Duodenal mucosa (tissue), 2 donors: ENCODE measurements at regions not wholly inside any gene's neighbourhood (a gene's known extent, or its start where the extent isn't known, plus 50 kb on each side); places are given as distances from the start of the nearest gene placed in this dataset.
"Not testable (repeated sequence)": the region's sequence is repeated elsewhere in the genome, so short reads cannot be mapped to it uniquely, and the experiment has no call there.

Experiments used
- H3K27ac ChIP-seq: one replicate; pipeline ENCODE4 v1.7.0; 2013; ENCODE audit warnings: low read depth, low read length
- H3K27me3 ChIP-seq, 2 donors: one replicate each; pipeline ENCODE4 v1.7.0; 2013; ENCODE audit warnings: low read length in 2 of 2, control low read depth in 1 of 2; ENCODE audit not compliant: insufficient read depth in 2 of 2, control insufficient read depth in 1 of 2
- H3K36me3 ChIP-seq, 2 donors: one replicate each; pipeline ENCODE4 v1.7.0; 2013; ENCODE audit warnings: low read length in 2 of 2, control low read depth in 1 of 2; ENCODE audit not compliant: insufficient read depth in 2 of 2, control insufficient read depth in 1 of 2
- H3K4me1 ChIP-seq, 2 donors: one replicate each; pipeline ENCODE4 v1.7.0; 2013; ENCODE audit warnings: low read length in 2 of 2, control low read depth in 1 of 2; ENCODE audit not compliant: insufficient read depth in 2 of 2, control insufficient read depth in 1 of 2
- H3K4me3 ChIP-seq, 2 donors: one replicate each; pipeline ENCODE4 v1.7.0; 2013; ENCODE audit warnings: low read length in 2 of 2, low read depth in 1 of 2
- H3K9ac ChIP-seq, 2 donors: one replicate each; pipeline ENCODE4 v1.7.0; 2013; ENCODE audit warnings: low read length in 2 of 2, low read depth in 1 of 2
- H3K9me3 ChIP-seq, 2 donors: one replicate each; pipeline ENCODE4 v1.7.0; 2013; ENCODE audit warnings: low read length in 2 of 2, control low read depth in 1 of 2; ENCODE audit not compliant: control insufficient read depth in 1 of 2

- Histone ChIP-seq H3K27ac (no peak overlapping the region), H3K4me3 (no peak overlapping the region), H3K4me1 (no peaks in the 10 kb centered on the region), H3K9ac (no peak overlapping the region), H3K36me3 (no peaks in the 10 kb centered on the region), H3K9me3 (no peaks in the 10 kb centered on the region), H3K27me3 (no peaks in the 10 kb centered on the region)
Observed at GRCh38 chr3:20450611-20451010, 264.6 kb upstream of the SGO1 start.

DNA sequence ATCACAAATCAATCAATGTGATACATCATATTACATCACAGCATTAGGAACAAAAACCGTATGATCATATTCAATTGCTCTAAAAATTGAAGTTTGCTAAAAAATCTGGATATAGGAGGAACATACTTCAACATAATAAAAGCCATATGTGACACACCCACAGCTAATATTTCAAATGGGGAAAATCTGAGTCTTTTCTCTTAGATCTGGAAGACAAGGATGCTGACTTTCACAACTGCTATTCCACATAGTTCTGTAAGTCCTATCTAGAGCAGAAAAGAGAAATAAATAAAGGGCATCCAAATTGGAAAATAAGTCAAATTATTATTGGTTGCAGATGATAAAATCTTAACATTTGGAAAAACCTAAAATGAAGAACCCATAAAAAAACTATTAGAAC is 256.8 kb upstream of the SGO1 start:
- no peaks in the 10 kb centered on the region for H3K36me3 ChIP-seq
- no peaks in the 10 kb centered on the region for H3K9me3 ChIP-seq
- no peak overlapping the region for H3K9ac ChIP-seq
- H3K4me3 ChIP-seq = no peak overlapping the region
- no peaks in the 10 kb centered on the region for H3K27me3 ChIP-seq
- H3K27ac ChIP-seq = no peak overlapping the region
- H3K4me1 ChIP-seq = no peaks in the 10 kb centered on the region

DNA sequence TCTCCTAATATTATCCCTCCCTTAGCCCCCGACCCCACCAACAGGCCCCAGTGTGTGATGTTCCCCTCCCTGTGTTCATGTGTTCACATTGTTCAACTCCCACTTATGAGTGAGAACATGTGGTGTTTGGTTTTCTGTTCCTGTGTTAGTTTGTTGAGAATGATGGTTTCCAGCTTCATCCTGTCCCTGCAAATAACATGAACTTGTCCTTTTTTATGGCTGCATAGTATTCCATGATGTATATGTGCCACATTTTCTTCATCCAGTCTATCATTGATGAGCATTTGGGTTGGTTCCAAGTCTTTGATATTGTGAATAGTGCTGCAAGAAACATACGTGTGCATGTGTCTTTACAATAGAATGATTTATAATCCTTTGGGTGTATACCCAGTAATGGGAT is 241.3 kb upstream of the SGO1 start:
- H3K4me1 ChIP-seq, H3K36me3 ChIP-seq, H3K9me3 ChIP-seq, H3K27me3 ChIP-seq, H3K27ac ChIP-seq, H3K4me3 ChIP-seq, H3K9ac ChIP-seq: not testable (repeated sequence)

DNA sequence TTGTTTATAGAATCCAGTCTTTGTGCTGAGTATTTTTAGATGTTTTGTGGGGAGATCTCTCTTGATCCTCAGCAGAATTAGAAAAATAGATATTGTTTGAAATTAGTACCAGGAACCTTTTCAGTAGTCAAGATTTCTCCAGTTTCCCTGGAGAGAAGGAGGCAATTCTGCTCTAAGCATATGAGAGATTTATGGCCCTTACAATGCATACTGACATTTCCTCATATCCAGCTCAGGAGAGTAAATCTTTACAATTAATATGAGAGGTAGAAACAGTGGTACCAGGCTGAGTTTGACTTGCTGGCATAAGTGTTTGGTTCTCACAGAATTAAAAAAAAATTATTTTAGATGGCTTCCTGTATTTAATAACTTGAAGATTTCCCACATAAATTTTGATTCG is 239.1 kb upstream of the SGO1 start:
- no peak overlapping the region for H3K4me3 ChIP-seq
- H3K36me3 ChIP-seq = no peaks in the 10 kb centered on the region
- H3K4me1 ChIP-seq = no peaks in the 10 kb centered on the region
- no peaks in the 10 kb centered on the region for H3K27me3 ChIP-seq
- no peak overlapping the region for H3K9ac ChIP-seq
- H3K27ac ChIP-seq = no peak overlapping the region
- H3K9me3 ChIP-seq = no peaks in the 10 kb centered on the region

GRCh38 chr3:20424086-20424485 is 238.1 kb upstream of the SGO1 start:
- Histone ChIP-seq H3K4me1 (no peaks in the 10 kb centered on the region), H3K9ac (no peak overlapping the region), H3K27me3 (no peaks in the 10 kb centered on the region), H3K27ac (no peak overlapping the region), H3K36me3 (no peaks in the 10 kb centered on the region), H3K4me3 (no peak overlapping the region), H3K9me3 (no peaks in the 10 kb centered on the region)

DNA sequence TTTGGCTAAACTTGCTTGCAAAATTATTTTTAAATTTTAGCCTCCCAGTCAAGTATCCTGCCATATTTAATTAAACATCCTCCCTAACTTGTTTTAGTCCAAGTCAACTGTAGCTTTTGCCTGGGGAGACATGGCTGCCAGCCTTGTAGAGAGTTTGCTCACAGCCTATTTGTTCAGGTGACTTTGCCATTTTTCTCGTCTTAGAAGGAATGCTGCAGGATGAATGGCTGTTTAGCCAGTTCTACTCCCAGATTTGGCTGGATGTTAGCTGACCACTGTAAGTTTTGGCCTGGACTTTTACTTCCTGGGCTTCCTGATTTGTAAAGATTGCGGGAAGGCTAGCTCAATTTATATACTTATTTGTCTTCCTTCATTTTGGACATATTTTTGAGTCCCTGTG is 236.4 kb upstream of the SGO1 start:
- no peaks in the 10 kb centered on the region for H3K36me3 ChIP-seq
- H3K4me3 ChIP-seq = no peak overlapping the region
- no peak overlapping the region for H3K27ac ChIP-seq
- H3K9ac ChIP-seq = no peak overlapping the region
- H3K27me3 ChIP-seq = no peaks in the 10 kb centered on the region
- H3K4me1 ChIP-seq = no peaks in the 10 kb centered on the region
- no peaks in the 10 kb centered on the region for H3K9me3 ChIP-seq

DNA sequence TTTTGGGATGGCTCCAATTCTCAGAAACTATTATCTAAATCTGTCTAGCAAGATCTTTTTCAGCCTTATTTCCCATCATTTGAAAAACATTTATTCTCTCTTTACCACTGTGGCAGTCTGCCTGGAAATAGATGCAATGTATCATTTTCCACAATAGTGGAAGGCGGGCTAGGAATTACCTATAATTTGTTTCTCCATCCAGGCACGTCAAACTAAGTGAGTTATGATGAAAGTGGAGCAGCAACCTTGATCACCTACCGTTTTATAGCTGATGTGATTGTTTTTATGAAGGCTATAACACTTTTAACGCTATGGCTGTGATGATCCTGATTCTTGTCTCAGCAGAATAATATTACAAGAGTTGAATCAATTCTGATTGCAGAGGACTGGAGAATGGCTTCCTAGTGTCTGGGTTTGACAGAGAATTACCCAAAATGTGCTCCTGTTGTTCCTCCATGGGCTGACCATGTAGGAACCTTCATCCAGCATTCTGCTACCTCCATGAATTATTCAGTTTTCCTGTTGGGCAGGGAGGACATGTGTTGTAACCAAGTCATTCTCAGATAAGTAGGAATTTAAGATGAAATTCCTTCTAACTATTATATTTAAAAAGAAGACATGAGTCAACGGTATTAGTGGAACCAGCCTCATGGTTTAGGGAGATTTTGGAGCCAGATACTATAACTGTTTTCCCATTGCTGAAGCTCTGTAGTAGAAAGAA is 231.5 kb upstream of the SGO1 start:
- no peaks in the 10 kb centered on the region for H3K4me1 ChIP-seq
- no peak overlapping the region for H3K27ac ChIP-seq
- no peak overlapping the region for H3K9ac ChIP-seq

DNA sequence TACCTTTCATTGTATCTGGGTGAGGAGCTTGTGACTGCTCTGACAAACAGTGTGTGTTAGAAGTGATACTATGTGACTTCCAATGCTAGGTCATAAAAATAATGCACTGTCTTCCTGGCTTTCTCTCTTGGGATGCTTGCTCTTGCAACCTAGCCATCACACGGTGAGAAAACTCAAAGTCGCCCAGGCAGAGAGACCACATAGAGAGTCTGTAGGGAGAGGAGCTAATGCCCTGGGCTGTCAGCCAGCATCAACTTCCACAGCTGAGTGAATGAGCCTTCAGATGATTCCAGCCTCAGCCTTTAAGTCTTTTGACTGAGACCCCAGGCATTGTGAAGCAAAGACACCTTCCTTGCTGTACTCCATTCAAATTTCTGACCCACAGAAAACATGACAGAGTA is 220.6 kb upstream of the SGO1 start:
- H3K27ac ChIP-seq = no peak overlapping the region
- H3K4me3 ChIP-seq = no peak overlapping the region
- no peaks in the 10 kb centered on the region for H3K27me3 ChIP-seq
- no peaks in the 10 kb centered on the region for H3K9me3 ChIP-seq
- no peaks in the 10 kb centered on the region for H3K36me3 ChIP-seq
- H3K4me1 ChIP-seq = peaks cover 10 to 26% of the 10 kb centered on the region in 2 donors
- H3K9ac ChIP-seq = no peak overlapping the region

More for the DNA sequence above, 231.5 kb upstream of the SGO1 start:
- H3K4me3 ChIP-seq = no peak overlapping the region
- no peaks in the 10 kb centered on the region for H3K9me3 ChIP-seq
- H3K27me3 ChIP-seq = no peaks in the 10 kb centered on the region
- no peaks in the 10 kb centered on the region for H3K36me3 ChIP-seq

DNA sequence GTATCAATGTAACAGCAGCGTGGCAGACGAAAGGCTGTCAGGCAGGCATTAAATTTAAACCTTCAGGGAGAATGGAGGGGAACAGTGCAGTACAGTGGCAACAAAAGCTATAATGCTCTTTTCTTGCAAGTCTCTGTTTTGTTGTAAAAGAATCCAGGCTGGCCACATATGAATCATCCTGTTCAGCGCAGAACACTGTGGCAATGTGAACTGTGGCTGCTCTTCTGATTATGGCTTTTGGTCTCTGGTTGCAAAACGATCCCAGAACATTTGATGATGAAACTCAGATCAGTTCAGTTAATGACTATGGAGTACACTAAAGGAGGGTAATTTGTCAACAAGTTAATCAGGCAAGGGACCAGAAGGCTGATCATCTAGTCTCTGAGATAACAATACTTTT is 219.7 kb upstream of the SGO1 start:
- Histone ChIP-seq H3K36me3 (no peaks in the 10 kb centered on the region), H3K9me3 (no peaks in the 10 kb centered on the region), H3K9ac (no peak overlapping the region), H3K4me1 (peaks cover 10 to 26% of the 10 kb centered on the region in 2 donors), H3K4me3 (no peak overlapping the region), H3K27me3 (no peaks in the 10 kb centered on the region), H3K27ac (no peak overlapping the region)

GRCh38 chr3:20405231-20405630 is 219.2 kb upstream of the SGO1 start:
- Histone ChIP-seq H3K4me1 (peaks cover 10 to 26% of the 10 kb centered on the region in 2 donors), H3K9me3 (no peaks in the 10 kb centered on the region), H3K27me3 (no peaks in the 10 kb centered on the region), H3K36me3 (no peaks in the 10 kb centered on the region), H3K4me3 (no peak overlapping the region), H3K9ac (no peak overlapping the region), H3K27ac (no peak overlapping the region)

GRCh38 chr3:20404741-20405100 is 218.7 kb upstream of the SGO1 start:
- H3K9ac ChIP-seq = no peak overlapping the region

More at GRCh38 chr3:20404741-20405100, 218.7 kb upstream of the SGO1 start:
- no peak overlapping the region for H3K27ac ChIP-seq
- H3K27me3 ChIP-seq = no peaks in the 10 kb centered on the region
- no peak overlapping the region for H3K4me3 ChIP-seq
- no peaks in the 10 kb centered on the region for H3K36me3 ChIP-seq
- H3K4me1 ChIP-seq = peaks cover 10 to 26% of the 10 kb centered on the region in 2 donors
- H3K9me3 ChIP-seq = no peaks in the 10 kb centered on the region
